ENCODE measurements at regions not wholly inside any gene's neighbourhood (a gene's known extent, or its start where the extent isn't known, plus 50 kb on each side); places are given as distances from the start of the nearest gene placed in this dataset.

- no peak for DNase-seq
Measured at GRCh38 chr20:52619671-52620070, 352.5 kb upstream of the TSHZ2 start.

- no peak for DNase-seq
Measured at GRCh38 chr20:52619101-52619500, 353.1 kb upstream of the TSHZ2 start.

GRCh38 chr20:52616629-52617028, 355.5 kb upstream of the TSHZ2 start:
- DNase-seq = no peak

- no peak for DNase-seq
Measured at GRCh38 chr20:52614051-52614863, 357.9 kb upstream of the TSHZ2 start.

- no peak for DNase-seq
Measured at GRCh38 chr20:52612046-52612632, 360.0 kb upstream of the TSHZ2 start.

GRCh38 chr20:52610749-52611148, 361.4 kb upstream of the TSHZ2 start:
- no peak for DNase-seq

- DNase-seq = no peak
Measured at GRCh38 chr20:52601295-52601971, 370.7 kb upstream of the TSHZ2 start.

GRCh38 chr20:52596256-52596655, 375.9 kb upstream of the TSHZ2 start:
- no peak for DNase-seq

- no peak for DNase-seq
Measured at GRCh38 chr20:52595518-52595917, 376.6 kb upstream of the TSHZ2 start.

- DNase-seq = no peak
Measured at GRCh38 chr20:52593654-52594053, 378.5 kb upstream of the TSHZ2 start.

GRCh38 chr20:52592567-52592966, 379.6 kb upstream of the TSHZ2 start:
- DNase-seq = no peak

- no peak for DNase-seq
Measured at GRCh38 chr20:52590100-52590499, 382.1 kb upstream of the TSHZ2 start.

- no peak for DNase-seq
Measured at GRCh38 chr20:52589251-52589812, 382.8 kb upstream of the TSHZ2 start.

GRCh38 chr20:52586660-52587059, 385.5 kb upstream of the TSHZ2 start:
- DNase-seq = no peak

GRCh38 chr20:52585333-52585732, 386.8 kb upstream of the TSHZ2 start:
- no peak for DNase-seq

- DNase-seq = no peak
Measured at GRCh38 chr20:52578559-52578958, 387.0 kb upstream of the ZFP64 start.

- DNase-seq = no peak
Measured at GRCh38 chr20:52577696-52578095, 386.1 kb upstream of the ZFP64 start.

- DNase-seq = no peak
Measured at GRCh38 chr20:52572687-52573086, 381.1 kb upstream of the ZFP64 start.

- no peak for DNase-seq
Measured at GRCh38 chr20:52569201-52569600, 377.6 kb upstream of the ZFP64 start.

- DNase-seq = no peak
Measured at GRCh38 chr20:52565614-52566013, 374.0 kb upstream of the ZFP64 start.

GRCh38 chr20:52564594-52564993, 373.0 kb upstream of the ZFP64 start:
- DNase-seq = no peak

GRCh38 chr20:52552181-52552872, 360.7 kb upstream of the ZFP64 start:
- no peak for DNase-seq

GRCh38 chr20:52542131-52542530, 350.6 kb upstream of the ZFP64 start:
- no peak for DNase-seq

All from central memory CD4-positive, alpha-beta T cell (primary cell).